ENCODE measurements at regions not wholly inside any gene's neighbourhood (a gene's known extent, or its start where the extent isn't known, plus 50 kb on each side); places are given as distances from the start of the nearest gene placed in this dataset.

DNA sequence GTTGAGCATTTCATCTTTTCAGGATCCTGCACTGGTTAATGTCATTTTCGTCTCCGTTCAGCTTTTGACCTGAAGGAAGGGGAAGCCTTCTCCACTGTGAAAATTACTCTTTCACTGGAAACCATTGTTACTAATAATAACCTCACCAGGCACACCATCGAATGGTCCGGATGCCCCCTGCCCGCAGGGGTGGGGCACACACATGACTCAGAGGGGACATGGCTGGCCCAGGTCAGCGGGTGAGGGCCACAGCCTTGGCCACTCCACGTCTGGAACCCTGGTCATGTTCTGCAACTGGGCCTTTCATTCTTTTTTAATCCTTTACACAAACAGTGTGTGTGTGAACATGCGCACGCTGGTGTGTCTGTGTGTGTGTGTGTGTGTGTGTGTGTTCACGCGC, 191.8 kb downstream of the BCOR start:
- DNase-seq (ENCODE audit: low read depth in 2 of 2): no peak

- peak; percentile 83 to 86 for DNase-seq (ENCODE audit: low read depth in 2 of 2)
These were observed 189.6 kb downstream of the BCOR start for GRCh38 chrX:39907964-39908661.

DNA sequence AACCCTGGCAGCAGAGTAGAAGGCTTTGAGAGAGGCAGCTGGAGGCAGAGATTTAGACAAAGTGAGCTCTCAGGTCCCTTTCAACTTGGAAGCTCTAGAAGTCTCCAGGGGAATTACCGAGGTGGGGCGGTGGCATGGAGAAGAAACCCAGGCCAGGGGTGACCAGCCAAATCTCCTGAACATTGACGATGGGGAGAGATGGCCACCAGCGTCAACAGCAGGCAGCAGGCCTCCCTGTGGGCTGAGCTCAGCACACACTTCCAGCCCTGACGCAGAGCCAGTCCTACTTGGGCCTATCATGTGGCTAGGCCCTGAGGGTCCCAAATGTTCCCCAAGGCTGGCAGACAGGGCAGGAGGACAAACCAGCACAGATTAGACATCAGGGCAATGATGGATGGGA, 187.8 kb downstream of the BCOR start:
- DNase-seq (ENCODE audit: low read depth in 2 of 2): no peak

GRCh38 chrX:39910651-39911050, 187.1 kb downstream of the BCOR start:
- no peak for DNase-seq (ENCODE audit: low read depth in 2 of 2)

DNA sequence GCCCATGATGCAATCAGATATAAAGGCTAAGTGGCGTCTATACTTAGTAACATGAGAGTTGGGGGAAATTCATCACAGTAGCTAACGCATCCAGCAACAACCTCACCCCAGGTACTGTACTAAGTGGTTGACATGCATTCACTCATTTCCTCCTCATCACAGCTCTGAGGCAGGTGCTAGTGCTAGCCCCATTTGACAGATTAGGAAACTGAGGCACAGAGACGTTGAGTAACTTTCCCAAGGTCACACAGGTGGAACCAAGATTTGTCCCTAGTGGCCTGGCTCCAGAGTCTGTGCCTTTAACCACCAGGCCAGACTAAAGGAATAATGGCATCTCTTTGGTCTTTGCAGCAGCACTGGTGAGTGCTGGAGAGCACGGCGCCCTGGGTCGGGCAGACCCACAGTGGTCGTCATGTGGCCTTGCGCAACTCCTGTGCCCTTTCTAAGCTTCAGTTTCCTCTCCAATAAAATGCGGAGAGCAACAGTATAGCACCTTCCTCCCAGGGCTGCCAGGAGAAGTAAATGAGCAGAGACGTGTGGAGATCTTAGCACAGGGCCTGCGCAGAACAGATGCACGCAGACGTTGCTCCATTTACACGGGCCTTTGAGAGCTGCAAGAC, 186.4 kb downstream of the BCOR start:
- no peak for DNase-seq (ENCODE audit: low read depth in 2 of 2)

DNA sequence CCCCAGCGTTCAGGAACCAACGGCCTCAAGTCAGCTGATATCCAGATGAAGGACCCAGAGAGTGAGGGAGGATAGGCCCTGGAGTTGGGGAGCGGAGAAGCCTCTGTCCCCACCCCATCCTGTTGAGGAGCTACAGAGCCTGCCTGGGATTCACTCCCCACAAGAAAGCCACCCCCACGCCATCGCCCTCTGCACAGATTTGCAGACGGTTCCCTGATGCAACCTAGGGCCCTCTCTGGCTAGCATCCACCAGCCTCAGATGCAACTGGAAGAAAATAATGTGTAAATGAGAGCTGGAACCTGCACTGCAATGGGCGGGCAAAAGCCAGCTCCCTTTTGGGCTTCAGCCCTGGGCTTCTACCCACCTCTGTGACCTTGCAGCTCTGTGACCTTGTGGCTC, 185.6 kb downstream of the BCOR start:
- no peak for DNase-seq (ENCODE audit: low read depth in 2 of 2)

DNA sequence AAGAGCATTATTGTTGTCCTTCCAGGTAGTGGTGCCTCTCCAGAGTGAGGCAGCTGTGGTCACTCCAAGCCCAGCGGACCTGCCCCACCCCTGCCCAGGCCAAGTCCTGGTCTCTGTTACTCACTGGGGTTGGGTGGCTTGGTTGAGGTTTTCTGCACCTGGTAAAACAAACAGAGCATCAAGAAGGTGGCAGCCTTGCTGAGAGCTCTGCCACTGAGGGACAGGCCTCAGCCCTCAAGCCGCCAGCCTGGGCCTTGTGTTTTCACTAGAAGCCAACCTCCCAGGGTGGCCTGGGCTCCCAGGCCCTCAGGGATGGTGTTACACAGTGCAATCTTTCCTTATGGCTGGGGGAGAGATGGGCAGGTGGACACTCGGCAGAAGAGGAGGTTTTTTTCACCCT, 182.7 kb downstream of the BCOR start:
- DNase-seq (ENCODE audit: low read depth in 2 of 2): no peak

DNA sequence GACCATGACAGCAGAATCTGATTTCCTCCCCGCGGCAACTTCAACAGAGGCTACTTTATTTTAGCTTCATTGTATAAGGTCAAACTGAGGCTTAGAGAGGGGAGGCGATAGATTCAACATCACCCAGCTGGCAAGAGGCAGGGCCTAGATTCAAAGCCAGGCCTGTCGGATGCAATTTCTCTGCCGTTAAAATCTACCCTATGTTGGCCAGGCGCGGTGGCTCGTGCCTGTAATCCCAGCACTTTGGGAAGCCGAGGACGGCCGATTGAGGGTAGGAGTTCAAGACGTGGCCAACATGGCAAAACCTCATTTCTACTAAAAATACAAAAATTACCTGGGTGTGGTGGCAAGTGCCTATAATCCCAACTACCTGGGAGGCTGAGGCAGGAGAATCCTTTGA, 182.2 kb downstream of the BCOR start:
- no peak for DNase-seq (ENCODE audit: low read depth in 2 of 2)

DNA sequence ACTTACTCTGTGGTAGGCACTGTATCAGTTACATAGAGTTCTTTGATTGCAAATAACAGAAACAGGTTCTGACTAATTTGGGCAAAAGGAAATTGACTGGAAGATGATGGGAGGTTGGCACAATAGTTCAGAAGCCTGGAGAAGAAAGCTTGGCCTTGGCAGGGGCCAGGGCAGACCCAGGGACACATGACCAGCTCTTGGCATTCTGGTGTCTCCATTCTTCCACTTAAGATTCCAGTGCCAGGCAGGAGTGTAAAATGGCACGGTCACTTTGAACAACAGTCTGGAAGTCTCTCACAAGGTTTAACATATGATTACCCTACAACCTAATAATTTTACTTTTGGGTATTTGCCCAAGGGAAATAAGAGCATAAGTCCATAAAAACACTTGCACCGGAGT, 175.9 kb downstream of the BCOR start:
- DNase-seq (ENCODE audit: low read depth in 2 of 2): no peak

DNA sequence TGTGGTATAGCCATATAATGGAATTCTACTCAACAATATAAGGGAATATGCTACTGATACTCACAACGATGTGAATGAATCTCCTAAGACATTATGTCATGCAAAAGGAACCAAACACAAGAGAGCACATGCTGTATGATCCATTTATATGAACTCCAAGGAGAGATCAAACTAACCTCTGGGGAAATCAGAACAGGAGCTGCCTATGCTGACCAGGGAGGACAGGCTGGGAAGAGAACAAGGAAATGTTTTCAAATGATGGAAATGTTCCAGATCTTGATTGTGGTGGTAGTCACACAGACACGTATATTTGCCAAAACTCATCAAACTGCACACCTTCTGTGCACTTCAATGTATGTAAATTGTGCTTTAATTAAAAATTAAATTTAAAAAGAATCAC, 175.3 kb downstream of the BCOR start:
- no peak for DNase-seq (ENCODE audit: low read depth in 2 of 2)

DNA sequence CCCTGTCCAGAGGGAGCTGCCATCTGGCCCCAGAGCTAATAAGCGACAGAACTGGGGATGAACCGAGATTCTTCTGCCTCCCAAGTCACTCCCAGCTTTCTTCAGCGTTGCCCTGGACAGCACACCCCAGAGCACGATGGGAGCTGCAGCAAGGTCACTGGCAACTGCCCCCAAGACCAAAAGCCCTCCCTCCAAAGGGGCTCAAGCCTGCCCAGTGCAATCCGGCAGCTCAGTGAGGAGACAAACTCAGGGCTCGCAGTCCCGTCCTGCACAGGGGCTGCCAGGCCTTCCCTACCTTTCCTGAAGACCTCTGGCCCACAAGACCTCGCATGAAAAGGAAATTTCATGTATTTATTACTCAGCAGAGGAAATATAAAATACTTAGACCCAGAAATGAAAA, 174.8 kb downstream of the BCOR start:
- no peak for DNase-seq (ENCODE audit: low read depth in 2 of 2)

DNA sequence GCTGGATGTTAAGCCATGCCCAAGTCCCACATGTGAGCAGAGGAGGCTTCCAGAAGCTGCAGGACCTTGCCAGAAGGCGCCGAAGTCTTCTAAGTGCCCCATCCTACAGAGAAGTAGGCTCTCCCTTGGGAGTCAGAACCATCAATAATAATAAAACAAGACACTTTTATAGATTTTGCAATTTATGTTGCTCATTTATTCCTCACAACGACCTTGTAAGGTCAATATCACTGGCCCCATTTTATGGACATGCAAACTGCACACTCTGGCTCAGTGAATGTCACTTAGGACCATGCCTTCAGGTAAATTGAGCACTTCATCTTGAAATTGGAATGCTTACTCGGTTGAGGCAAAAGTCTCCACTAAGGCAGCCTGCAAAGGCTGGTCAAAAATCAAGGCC, 170.4 kb downstream of the BCOR start:
- DNase-seq (ENCODE audit: low read depth in 2 of 2): no peak

DNA sequence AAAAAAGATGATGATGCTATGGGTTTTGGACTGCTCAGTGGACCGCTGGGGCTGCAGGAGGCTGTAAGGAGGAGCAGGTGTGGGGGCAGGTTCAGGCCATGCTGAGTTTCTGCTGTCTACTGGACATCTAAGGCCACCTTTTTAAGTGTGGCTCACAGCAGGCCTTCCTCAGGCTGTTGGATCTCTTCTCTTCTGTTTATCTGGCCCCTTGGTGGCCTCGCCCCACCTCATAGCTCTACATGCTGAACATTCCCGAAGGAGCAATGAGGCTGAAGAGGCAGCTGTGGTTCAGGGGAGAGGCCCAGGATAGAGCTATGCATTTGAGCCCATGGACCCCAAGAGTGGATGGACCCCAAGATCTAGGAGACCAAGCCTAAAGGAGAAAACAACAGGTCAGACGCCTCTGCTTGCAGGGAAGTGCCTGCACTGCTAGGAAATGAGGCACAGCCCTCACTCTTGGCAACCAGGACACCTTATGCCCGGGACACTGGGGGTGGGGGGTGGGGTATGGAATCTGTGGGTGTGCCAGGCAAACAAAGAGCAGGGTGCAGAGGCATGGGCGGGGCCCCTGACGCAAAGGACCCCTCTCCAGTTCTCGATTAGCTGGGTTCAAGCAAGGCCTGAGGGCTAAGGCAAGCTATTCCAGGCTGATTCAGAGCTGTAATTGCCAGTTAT, 168.9 kb downstream of the BCOR start:
- DNase-seq (ENCODE audit: low read depth in 2 of 2): no peak

DNA sequence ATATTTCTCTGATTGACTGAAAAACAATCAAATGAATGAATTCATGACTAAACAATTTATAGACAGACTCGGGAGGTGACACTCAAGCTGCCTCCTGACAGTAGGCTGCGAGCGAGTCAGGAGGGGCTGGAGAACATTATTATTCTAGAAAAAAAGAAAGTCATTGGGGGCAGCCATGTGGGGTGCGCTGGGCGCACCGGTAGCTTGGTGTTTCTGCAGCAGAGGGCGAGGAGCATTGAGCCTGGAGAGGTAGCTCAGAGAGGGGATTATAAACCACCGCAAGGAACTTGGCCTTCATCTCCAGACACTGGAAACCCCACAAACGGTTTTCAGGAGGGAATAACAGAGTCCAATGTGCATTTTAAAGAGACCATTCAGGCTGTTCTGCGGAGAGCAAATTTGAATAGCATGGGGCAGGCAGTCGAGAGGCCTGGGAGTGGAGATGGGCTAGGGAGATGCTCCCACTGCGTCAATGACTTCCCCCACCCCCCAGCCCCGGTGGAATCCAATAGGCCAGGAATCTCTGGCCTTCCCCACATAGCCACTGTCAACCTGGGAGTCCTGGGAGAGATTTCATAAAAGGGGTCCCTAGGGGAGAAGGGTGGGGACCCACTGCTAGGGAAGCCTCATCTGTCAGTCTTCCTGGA, 168.3 kb downstream of the BCOR start:
- no peak for DNase-seq (ENCODE audit: low read depth in 2 of 2)

- DNase-seq (ENCODE audit: low read depth in 2 of 2): no peak
These were observed 166.8 kb downstream of the BCOR start for GRCh38 chrX:39930786-39931528.

DNA sequence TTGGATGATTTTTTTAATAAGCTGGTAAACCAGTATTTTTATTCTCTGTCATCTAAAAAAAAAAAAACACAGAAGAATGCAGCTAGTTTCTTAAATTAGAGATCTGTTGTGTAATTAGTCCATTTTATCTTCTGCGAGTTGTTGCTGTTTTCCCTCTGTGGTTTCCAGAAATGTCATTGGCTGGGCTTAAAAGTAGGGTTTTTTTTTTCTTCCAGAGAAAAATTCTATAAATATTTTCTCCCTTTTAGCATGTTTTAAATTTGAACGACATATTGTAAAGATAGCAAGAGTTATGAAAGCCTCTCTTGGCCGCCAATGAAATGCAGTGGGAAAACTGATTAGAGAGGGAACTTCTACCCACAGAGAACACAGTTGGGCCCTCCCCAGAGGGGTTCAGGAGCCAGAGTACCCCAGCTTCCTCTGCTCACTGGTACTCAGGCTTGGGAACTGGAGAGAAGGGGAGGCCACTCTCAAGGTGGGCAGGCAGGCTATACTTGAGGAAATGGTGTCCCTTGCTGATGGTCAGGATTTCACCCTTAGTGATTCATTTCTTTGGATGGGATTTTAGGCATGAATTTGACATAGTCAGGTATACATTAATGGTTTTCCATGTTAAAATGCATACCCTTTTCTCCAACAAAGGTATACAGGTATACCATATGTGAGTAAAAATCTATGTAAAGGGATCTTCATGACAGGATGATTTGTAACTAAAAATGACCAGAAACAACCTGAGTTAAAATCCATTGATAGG, 166.1 kb downstream of the BCOR start:
- DNase-seq (ENCODE audit: low read depth in 2 of 2): no peak

DNA sequence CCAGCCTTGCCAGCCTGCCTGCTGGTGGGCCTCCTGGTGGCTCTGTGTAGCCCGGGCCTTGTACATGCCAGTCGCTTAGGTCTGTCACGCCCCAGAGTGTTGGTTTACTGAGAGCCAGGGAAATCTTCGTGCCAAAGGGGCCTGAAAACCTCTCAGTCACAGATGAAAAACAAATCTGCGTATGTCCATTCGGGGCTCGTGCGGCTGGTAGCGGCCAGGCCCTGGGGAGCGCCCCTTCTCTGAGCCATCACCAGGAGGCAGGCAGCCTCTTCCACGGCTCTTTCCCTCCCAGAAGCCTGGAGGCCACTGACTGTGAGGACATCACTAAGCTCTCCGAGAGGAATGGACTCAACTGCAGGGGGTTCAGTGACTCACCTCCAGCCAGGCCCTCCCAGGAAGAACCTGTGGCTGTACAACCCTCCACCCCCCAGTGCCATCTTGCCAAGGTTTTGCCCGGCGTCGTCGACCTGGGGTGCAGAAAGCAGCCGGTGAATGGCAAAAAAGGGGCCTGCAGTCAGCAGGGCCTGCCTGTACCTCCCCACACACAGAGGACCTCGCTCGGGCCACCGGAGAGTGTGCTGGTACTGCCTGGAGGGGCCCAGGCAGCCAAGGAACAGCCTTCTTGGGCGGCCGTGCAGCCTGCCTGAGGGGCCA, 162.2 kb downstream of the BCOR start:
- no peak for DNase-seq (ENCODE audit: low read depth in 2 of 2)

- DNase-seq (ENCODE audit: low read depth in 2 of 2): no peak
These were observed 160.6 kb downstream of the BCOR start for GRCh38 chrX:39936886-39937770.

GRCh38 chrX:39938466-39938865, 159.3 kb downstream of the BCOR start:
- no peak for DNase-seq (ENCODE audit: low read depth in 2 of 2)

GRCh38 chrX:39939678-39940077, 158.1 kb downstream of the BCOR start:
- no peak for DNase-seq (ENCODE audit: low read depth in 2 of 2)
